ENCODE measurements at regions not wholly inside any gene's neighbourhood (a gene's known extent, or its start where the extent isn't known, plus 50 kb on each side); places are given as distances from the start of the nearest gene placed in this dataset.

DNA sequence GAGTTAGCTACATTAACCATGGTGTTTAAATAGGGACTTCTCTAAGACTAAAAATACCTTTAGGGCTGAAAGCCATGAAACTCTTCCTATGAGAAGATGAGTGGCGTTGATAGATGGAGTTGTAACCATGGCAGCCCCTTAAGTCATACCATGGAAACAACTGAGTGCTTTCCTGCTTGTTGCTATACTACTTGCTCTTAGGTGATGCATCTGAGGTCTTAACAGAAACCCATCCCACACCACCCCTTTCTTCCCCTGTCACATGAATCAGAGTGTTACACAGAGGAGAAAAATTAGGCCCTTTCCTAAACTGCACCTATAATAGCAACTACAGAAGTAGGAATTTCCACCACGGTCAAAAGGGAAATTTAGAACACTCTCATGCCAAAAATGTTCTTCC lies 64.3 kb upstream of the ZC3H12C start:
- H3K27ac ChIP-seq (ENCODE audit: low read length), result no peak overlapping the region
- H3K4me3 ChIP-seq (ENCODE audit: low read length), result no peak overlapping the region
- no peaks in the 10 kb centered on the region for H4K20me1 ChIP-seq (ENCODE audit: insufficient read depth, low read length)
- no peaks in the 10 kb centered on the region for H3K9me3 ChIP-seq (replicated peaks; ENCODE audit: insufficient read depth, low read length)
- no peaks in the 10 kb centered on the region for H3K79me2 ChIP-seq (ENCODE audit: low read length)
- H3K4me2 ChIP-seq (ENCODE audit: low read depth, low read length), result no peak overlapping the region
- H3K4me1 ChIP-seq (ENCODE audit: low read length), result peaks cover 20% of the 10 kb centered on the region
- no peaks in the 10 kb centered on the region for H3K9me2 ChIP-seq (replicated peaks; ENCODE audit: insufficient read depth, low read length)
- no peak overlapping the region for H2AFZ ChIP-seq (ENCODE audit: low read length)
- H3F3A ChIP-seq (ENCODE audit: insufficient read depth, low read length), result 0 out of 2 replicates have a peak, but pooled peaks cover 6% of the 10 kb centered on the region
- DNase-seq, result no peak
- H3K9ac ChIP-seq (ENCODE audit: low read length), result no peak overlapping the region
- no peaks in the 10 kb centered on the region for H3K27me3 ChIP-seq (replicated peaks; ENCODE audit: insufficient read depth, low read length)
- TF ChIP-seq, protein P1, sequence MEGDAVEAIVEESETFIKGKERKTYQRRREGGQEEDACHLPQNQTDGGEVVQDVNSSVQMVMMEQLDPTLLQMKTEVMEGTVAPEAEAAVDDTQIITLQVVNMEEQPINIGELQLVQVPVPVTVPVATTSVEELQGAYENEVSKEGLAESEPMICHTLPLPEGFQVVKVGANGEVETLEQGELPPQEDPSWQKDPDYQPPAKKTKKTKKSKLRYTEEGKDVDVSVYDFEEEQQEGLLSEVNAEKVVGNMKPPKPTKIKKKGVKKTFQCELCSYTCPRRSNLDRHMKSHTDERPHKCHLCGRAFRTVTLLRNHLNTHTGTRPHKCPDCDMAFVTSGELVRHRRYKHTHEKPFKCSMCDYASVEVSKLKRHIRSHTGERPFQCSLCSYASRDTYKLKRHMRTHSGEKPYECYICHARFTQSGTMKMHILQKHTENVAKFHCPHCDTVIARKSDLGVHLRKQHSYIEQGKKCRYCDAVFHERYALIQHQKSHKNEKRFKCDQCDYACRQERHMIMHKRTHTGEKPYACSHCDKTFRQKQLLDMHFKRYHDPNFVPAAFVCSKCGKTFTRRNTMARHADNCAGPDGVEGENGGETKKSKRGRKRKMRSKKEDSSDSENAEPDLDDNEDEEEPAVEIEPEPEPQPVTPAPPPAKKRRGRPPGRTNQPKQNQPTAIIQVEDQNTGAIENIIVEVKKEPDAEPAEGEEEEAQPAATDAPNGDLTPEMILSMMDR (IDR thresholded peaks at IDR 0.05; ENCODE audit: low read length), result no peak
- TF ChIP-seq EZH2phosphoT487 (IDR thresholded peaks at IDR 0.05; ENCODE audit: low read length) (no peak), EZH2 (optimal IDR thresholded peaks at IDR 0.05; ENCODE audit: low read depth, low read length) (no peak)
- no peaks in the 10 kb centered on the region for H3K36me3 ChIP-seq (replicated peaks; ENCODE audit: insufficient read depth, low read length)

DNA sequence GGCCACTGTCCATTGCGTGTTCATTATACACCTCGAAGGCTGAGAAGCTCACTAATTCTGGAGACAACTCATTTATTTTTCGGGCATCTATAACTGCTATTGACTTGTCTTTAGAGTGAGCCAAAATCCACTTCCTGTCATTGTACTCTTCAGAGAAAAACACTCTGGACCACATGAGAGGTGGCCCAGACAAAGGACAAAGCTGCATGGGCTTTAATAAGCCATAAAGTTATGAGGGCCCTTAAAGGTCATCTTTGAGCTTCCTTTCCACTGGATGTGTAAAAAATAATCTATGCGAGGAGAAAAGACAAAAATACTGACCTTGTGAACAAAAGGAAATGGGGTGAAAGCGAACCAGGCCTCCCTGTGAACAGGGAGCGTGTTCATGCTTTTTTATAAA lies 63.5 kb upstream of the ZC3H12C start:
- no peak overlapping the region for H3K4me2 ChIP-seq (ENCODE audit: low read depth, low read length)
- H3K4me3 ChIP-seq (ENCODE audit: low read length), result no peak overlapping the region
- no peak for DNase-seq
- H4K20me1 ChIP-seq (ENCODE audit: insufficient read depth, low read length), result no peaks in the 10 kb centered on the region
- no peak overlapping the region for H3K9ac ChIP-seq (ENCODE audit: low read length)
- H3K27me3 ChIP-seq (replicated peaks; ENCODE audit: insufficient read depth, low read length), result no peaks in the 10 kb centered on the region
- H2AFZ ChIP-seq (ENCODE audit: low read length), result no peak overlapping the region
- H3K4me1 ChIP-seq (ENCODE audit: low read length), result peaks cover 20% of the 10 kb centered on the region
- H3K9me2 ChIP-seq (replicated peaks; ENCODE audit: insufficient read depth, low read length), result no peaks in the 10 kb centered on the region
- 0 out of 2 replicates have a peak, but pooled peaks cover 6% of the 10 kb centered on the region for H3F3A ChIP-seq (ENCODE audit: insufficient read depth, low read length)
- no peaks in the 10 kb centered on the region for H3K79me2 ChIP-seq (ENCODE audit: low read length)
- H3K36me3 ChIP-seq (replicated peaks; ENCODE audit: insufficient read depth, low read length), result no peaks in the 10 kb centered on the region
- H3K27ac ChIP-seq (ENCODE audit: low read length), result no peak overlapping the region
- TF ChIP-seq, protein P1 (IDR thresholded peaks at IDR 0.05; ENCODE audit: low read length), result no peak
- TF ChIP-seq EZH2phosphoT487 (IDR thresholded peaks at IDR 0.05; ENCODE audit: low read length) (no peak), EZH2 (optimal IDR thresholded peaks at IDR 0.05; ENCODE audit: low read depth, low read length) (no peak)
- no peaks in the 10 kb centered on the region for H3K9me3 ChIP-seq (replicated peaks; ENCODE audit: insufficient read depth, low read length)

DNA sequence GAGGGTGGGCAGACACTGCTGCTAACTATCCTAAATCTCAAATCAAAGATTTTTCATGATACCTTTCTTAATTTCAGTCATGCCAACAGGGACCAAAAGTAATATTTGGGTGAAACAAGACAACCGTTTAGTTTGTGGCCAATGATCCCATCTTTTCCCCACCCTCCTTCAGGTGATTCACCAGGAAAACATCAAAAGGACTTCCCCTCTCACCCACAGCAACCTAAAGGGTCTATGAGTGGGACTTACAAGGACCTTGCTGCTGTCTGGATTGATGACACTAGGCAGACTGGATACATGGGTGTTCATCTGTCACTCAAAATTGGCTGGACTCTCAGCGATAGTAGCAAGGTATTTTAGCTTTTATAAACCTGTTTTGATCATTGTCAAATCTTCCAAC lies 62.0 kb upstream of the ZC3H12C start:
- Histone ChIP-seq H3K79me2 (ENCODE audit: low read length) (no peaks in the 10 kb centered on the region), H2AFZ (ENCODE audit: low read length) (no peak overlapping the region), H3K36me3 (replicated peaks; ENCODE audit: insufficient read depth, low read length) (no peaks in the 10 kb centered on the region), H3K4me3 (ENCODE audit: low read length) (no peak overlapping the region), H3K9me3 (replicated peaks; ENCODE audit: insufficient read depth, low read length) (no peaks in the 10 kb centered on the region), H3K27ac (ENCODE audit: low read length) (no peak overlapping the region), H3F3A (ENCODE audit: insufficient read depth, low read length) (0 out of 2 replicates have a peak, but pooled peaks cover 6% of the 10 kb centered on the region), H3K4me1 (ENCODE audit: low read length) (peaks cover 20% of the 10 kb centered on the region), H4K20me1 (ENCODE audit: insufficient read depth, low read length) (no peaks in the 10 kb centered on the region), H3K9me2 (replicated peaks; ENCODE audit: insufficient read depth, low read length) (no peaks in the 10 kb centered on the region), H3K27me3 (replicated peaks; ENCODE audit: insufficient read depth, low read length) (no peaks in the 10 kb centered on the region), H3K9ac (ENCODE audit: low read length) (no peak overlapping the region), H3K4me2 (ENCODE audit: low read depth, low read length) (no peak overlapping the region)
- TF ChIP-seq EZH2 (optimal IDR thresholded peaks at IDR 0.05; ENCODE audit: low read depth, low read length) (no peak), EZH2phosphoT487 (IDR thresholded peaks at IDR 0.05; ENCODE audit: low read length) (no peak)
- TF ChIP-seq, protein P1 (IDR thresholded peaks at IDR 0.05; ENCODE audit: low read length), result no peak
- DNase-seq, result no peak
